ENCODE measurements at regions not wholly inside any gene's neighbourhood (a gene's known extent, or its start where the extent isn't known, plus 50 kb on each side); places are given as distances from the start of the nearest gene placed in this dataset.

DNA sequence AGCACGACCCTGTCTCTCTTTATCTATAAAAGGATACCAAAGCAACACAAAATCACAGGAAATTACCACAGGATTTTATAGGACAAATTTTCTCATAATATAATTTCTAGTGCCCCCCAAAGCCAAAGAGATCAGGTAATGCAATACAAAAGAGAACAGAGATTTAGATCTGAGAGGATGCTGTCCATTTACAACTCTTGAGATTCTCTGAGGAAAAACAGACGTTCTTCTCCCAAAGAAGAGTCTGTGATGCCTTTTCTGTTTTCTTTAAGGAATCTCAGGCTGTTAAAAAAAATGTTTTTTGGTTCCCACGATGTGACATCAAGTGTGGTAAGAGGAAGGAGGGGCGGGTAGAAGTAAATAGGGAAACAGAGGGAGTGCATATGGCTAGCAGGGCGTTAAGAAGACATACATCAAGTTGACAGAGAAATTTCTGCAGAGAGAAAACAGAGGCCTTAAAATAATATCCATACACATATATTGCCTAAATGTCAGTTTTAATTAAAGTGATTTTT lies 274.7 kb downstream of the YTHDC2 start:
- H3K4me3 ChIP-seq = no peak overlapping the region
- H3K4me1 ChIP-seq (replicated peaks in 1 of 2) = no peaks in the 10 kb centered on the region
- H3K27ac ChIP-seq = no peak overlapping the region
- no peaks in the 10 kb centered on the region for H3K36me3 ChIP-seq (replicated peaks in 1 of 2)
- TF ChIP-seq, protein P1, sequence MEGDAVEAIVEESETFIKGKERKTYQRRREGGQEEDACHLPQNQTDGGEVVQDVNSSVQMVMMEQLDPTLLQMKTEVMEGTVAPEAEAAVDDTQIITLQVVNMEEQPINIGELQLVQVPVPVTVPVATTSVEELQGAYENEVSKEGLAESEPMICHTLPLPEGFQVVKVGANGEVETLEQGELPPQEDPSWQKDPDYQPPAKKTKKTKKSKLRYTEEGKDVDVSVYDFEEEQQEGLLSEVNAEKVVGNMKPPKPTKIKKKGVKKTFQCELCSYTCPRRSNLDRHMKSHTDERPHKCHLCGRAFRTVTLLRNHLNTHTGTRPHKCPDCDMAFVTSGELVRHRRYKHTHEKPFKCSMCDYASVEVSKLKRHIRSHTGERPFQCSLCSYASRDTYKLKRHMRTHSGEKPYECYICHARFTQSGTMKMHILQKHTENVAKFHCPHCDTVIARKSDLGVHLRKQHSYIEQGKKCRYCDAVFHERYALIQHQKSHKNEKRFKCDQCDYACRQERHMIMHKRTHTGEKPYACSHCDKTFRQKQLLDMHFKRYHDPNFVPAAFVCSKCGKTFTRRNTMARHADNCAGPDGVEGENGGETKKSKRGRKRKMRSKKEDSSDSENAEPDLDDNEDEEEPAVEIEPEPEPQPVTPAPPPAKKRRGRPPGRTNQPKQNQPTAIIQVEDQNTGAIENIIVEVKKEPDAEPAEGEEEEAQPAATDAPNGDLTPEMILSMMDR (IDR thresholded peaks at IDR 0.05) = no peak
- TF ChIP-seq POLR2A (IDR thresholded peaks at IDR 0.05) = no peak
- WGBS, 4 donors = 32 to 43% (median 41%) methylated on average over 5 of the region's 5 CpGs
- H3K9me3 ChIP-seq (replicated peaks in 1 of 3) = no peaks in the 10 kb centered on the region
- intact Hi-C loops (cut with DNase I) = no loop called here
- no peaks in the 10 kb centered on the region for H3K27me3 ChIP-seq
- DNase-seq = no peak

DNA sequence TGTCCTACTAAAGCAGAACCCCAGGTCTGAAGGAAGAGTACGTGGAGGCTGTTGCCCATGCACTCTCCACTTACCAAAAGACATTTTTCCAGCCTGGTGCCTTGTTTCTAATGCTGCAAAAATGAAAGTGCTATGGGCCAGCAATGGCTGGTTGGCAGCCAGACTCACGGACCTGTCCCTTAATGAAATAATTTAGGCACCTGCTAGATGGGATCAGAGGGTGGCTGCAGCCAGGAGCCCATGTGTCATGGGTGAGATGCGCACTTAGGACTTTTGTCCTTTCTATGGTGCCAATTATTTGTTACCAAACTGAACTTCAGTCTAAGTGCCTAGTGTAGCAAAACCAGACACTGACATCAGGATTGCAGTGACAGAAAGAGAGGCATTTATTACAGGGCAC lies 276.3 kb downstream of the YTHDC2 start:
- 79 to 88% (median 83%) methylated on average over 2 to 3 of the region's 3 CpGs for WGBS, 4 donors
- H3K4me3 ChIP-seq = no peak overlapping the region
- H3K27me3 ChIP-seq = no peaks in the 10 kb centered on the region
- no peaks in the 10 kb centered on the region for H3K36me3 ChIP-seq (replicated peaks in 1 of 2)
- no peak for TF ChIP-seq POLR2A (IDR thresholded peaks at IDR 0.05)
- TF ChIP-seq, protein P1 (IDR thresholded peaks at IDR 0.05) = no peak
- no peak for DNase-seq
- H3K4me1 ChIP-seq (replicated peaks in 1 of 2) = no peaks in the 10 kb centered on the region
- no peaks in the 10 kb centered on the region for H3K9me3 ChIP-seq (replicated peaks in 1 of 3)
- intact Hi-C loops (cut with DNase I) = no loop called here
- no peak overlapping the region for H3K27ac ChIP-seq

DNA sequence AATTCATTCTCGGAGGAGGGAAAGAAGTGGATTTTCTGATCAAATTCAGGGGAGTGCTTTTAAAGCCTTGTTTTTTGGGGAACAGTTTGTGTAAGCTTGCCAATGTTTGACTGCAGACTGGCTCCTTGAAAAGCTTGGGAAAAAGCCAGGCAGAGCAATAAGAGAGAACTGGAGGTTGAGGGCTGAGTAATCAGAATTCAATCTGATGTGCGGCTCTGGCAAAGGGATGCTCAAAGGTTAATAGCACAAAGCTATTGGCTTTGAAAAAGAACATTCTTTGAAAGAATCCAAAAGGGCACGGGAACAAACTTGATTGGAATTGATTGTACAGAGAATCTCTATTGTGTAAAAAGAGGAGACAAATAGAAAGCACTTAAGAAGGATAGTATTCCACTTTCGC lies 279.3 kb downstream of the YTHDC2 start:
- Histone ChIP-seq H3K27ac (no peak overlapping the region), H3K4me3 (no peak overlapping the region), H3K27me3 (no peaks in the 10 kb centered on the region), H3K36me3 (replicated peaks in 1 of 2) (no peaks in the 10 kb centered on the region), H3K4me1 (replicated peaks in 1 of 2) (no peaks in the 10 kb centered on the region), H3K9me3 (replicated peaks in 1 of 3) (no peaks in the 10 kb centered on the region)
- TF ChIP-seq, protein P1 (IDR thresholded peaks at IDR 0.05) = no peak
- no peak for TF ChIP-seq POLR2A (IDR thresholded peaks at IDR 0.05)
- WGBS, 4 donors = 68 to 82% (median 76%) methylated on average over 4 of the region's 4 CpGs
- DNase-seq = no peak
- intact Hi-C loops (cut with DNase I) = no loop called here

DNA sequence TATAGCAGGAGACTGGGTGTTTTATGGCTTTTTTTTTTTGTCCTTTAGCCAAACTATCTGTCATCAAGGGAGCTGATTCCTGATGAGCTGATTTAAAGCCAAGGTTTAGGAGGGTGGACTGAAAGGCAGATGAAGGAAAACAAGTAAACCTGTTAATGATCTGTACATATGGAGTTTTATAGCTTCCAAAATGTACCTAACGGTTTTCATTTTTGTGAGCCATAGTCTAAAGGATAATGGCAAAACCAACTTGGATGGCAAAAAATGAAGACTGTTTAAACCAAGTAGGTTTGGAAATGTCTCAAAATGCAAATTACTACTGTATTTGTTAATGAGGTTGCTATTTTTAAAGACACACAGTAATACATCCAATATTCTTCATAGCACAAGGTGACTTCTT lies 281.5 kb downstream of the YTHDC2 start:
- Histone ChIP-seq H3K27ac (no peak overlapping the region), H3K27me3 (no peaks in the 10 kb centered on the region), H3K4me1 (replicated peaks in 1 of 2) (no peaks in the 10 kb centered on the region), H3K36me3 (replicated peaks in 1 of 2) (no peaks in the 10 kb centered on the region), H3K4me3 (no peak overlapping the region), H3K9me3 (replicated peaks in 1 of 3) (no peaks in the 10 kb centered on the region)
- TF ChIP-seq POLR2A (IDR thresholded peaks at IDR 0.05) = no peak
- TF ChIP-seq, protein P1 (IDR thresholded peaks at IDR 0.05) = no peak
- intact Hi-C loops (cut with DNase I) = no loop called here
- no peak for DNase-seq
- 71 to 90% (median 83%) methylated on average over 1 of the region's 1 CpG for WGBS, 4 donors
